GM20000 (cell line): ENCODE measurements at regions not wholly inside any gene's neighbourhood (a gene's known extent, or its start where the extent isn't known, plus 50 kb on each side); places are given as distances from the start of the nearest gene placed in this dataset.
"Not testable (repeated sequence)": the region's sequence is repeated elsewhere in the genome, so short reads cannot be mapped to it uniquely, and the experiment has no call there.

Source experiments
- DNase-seq: peaks from one replicate; pipeline ENCODE4 v3.0.0; 2012; ENCODE audit warnings: low spot score
- CTCF ChIP-seq: IDR thresholded peaks from 2 replicates; pipeline ENCODE4 v1.5.1; 2012; ENCODE audit warnings: mild to moderate bottlenecking, control low read depth; ENCODE audit errors: extremely low read depth, missing control alignments

DNA sequence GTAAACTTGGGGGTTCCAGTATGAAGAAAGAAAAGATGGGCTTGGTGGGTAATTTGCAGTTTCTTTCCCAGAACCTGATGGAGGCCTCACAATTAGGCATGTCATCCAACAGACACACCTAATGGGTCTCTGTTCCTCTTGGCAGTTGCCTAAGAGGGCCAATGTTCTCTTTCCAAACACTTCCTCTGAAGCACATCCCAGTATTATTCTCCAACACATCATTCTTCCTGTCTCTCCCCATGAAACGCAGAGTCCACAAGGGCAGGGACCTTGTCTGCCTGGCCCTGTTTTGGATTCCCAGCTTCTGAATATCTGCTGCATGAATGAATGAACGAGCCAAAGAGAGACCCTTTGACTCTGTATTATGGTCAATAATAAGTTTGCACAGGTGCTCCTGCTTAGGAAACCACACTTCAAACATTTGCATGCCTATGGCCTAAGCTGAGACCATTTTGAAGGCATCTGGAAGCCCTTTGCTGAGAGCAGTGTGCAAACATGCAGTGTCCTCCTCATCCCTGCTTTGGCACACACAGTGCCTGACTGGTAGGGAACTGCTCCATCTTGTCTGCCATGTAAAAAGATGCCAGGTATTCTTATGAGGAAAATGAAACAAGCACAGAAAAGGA is 100.9 kb upstream of the CHST15 start:
- no peak for DNase-seq
- no peak for TF ChIP-seq CTCF

- TF ChIP-seq CTCF, result no peak
- DNase-seq, result no peak
These were observed 99.9 kb upstream of the CHST15 start for GRCh38 chr10:124193309-124193696.

GRCh38 chr10:124192664-124193308 is 99.4 kb upstream of the CHST15 start:
- DNase-seq, result not testable (repeated sequence)

GRCh38 chr10:124190476-124190875 is 97.1 kb upstream of the CHST15 start:
- DNase-seq, result not testable (repeated sequence)

GRCh38 chr10:124186956-124187355 is 93.6 kb upstream of the CHST15 start:
- no peak for TF ChIP-seq CTCF
- DNase-seq, result no peak

DNA sequence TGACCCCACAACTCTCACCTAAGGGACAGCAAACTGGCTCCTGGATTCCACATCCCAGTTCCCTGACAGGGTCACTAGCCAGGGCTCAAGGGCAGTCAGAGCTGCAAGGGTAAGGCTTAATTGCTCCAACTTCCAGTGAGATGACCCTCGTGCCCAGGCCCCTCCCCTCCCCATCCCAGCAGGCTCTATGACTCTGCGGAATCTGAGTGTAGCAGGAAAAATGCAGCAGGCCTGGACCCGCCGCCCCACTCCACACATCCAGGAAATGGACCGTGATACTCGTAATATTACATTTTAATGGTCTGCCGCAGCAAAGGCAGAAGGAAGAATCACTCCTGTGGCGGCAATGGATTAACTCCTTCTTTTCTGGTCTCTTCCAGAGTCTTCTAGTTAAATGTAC is 91.7 kb upstream of the CHST15 start:
- TF ChIP-seq CTCF, result no peak
- no peak for DNase-seq

DNA sequence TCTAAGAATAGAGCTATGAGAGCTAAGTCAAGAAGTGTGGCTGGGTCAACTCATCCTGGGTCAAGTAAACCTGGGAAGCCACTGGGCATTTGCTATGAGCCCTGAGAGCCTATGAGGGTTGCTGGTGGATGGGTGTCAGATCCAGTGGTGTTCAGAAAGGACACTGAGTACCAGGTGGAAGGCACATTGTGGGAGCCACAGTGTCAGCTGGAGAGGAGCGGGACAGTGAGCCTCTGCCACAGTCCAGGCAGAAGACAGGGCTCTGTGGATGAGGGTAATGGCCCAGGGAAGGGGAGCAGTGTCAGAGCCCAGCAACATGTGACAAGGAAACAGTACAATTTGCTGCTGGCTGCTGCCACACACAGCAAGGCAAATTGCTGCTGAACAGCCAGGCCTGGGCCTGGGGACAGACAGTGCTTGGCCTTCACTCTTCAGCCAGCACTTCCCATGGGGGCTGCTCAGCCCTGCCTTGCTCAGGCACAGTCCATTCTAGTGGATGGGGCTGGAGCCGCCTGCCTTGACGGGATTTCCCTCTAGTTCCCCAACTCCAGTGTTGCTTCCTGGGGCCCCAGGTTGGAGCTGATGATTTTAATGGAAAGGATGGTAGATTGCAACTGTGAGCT is 90.9 kb upstream of the CHST15 start:
- TF ChIP-seq CTCF, result no peak
- no peak for DNase-seq

- DNase-seq, result no peak
- TF ChIP-seq CTCF, result no peak
These were observed 90.2 kb upstream of the CHST15 start for GRCh38 chr10:124183617-124184016.
